ENCODE measurements at regions not wholly inside any gene's neighbourhood (a gene's known extent, or its start where the extent isn't known, plus 50 kb on each side); places are given as distances from the start of the nearest gene placed in this dataset.

- no peak for TF ChIP-seq CTCF (IDR thresholded peaks at IDR 0.05; ENCODE audit: low read depth, low read length, missing control alignments)
- no peak overlapping the region for H3K4me3 ChIP-seq (replicated peaks; ENCODE audit: low read depth, low read length)
- no peak for DNase-seq (ENCODE audit: extremely low read depth, low read depth)
Measured at GRCh38 chr16:54706406-54706805, 224.3 kb upstream of the IRX5 start.

GRCh38 chr16:54703339-54703738 is 227.3 kb upstream of the IRX5 start:
- no peak for DNase-seq (ENCODE audit: extremely low read depth, low read depth)
- no peak overlapping the region for H3K4me3 ChIP-seq (replicated peaks; ENCODE audit: low read depth, low read length)
- no peak for TF ChIP-seq CTCF (IDR thresholded peaks at IDR 0.05; ENCODE audit: low read depth, low read length, missing control alignments)

- no peak for TF ChIP-seq CTCF (IDR thresholded peaks at IDR 0.05; ENCODE audit: low read depth, low read length, missing control alignments)
- DNase-seq (ENCODE audit: extremely low read depth, low read depth): no peak
Measured at GRCh38 chr16:54699656-54700055, 231.0 kb upstream of the IRX5 start.

GRCh38 chr16:54697677-54698076 is 233.0 kb upstream of the IRX5 start:
- no peak for TF ChIP-seq CTCF (IDR thresholded peaks at IDR 0.05; ENCODE audit: low read depth, low read length, missing control alignments)
- no peak overlapping the region for H3K4me3 ChIP-seq (replicated peaks; ENCODE audit: low read depth, low read length)
- DNase-seq (ENCODE audit: extremely low read depth, low read depth): no peak

More at GRCh38 chr16:54699656-54700055, 231.0 kb upstream of the IRX5 start:
- no peak overlapping the region for H3K4me3 ChIP-seq (replicated peaks; ENCODE audit: low read depth, low read length)

GRCh38 chr16:54696970-54697369 is 233.7 kb upstream of the IRX5 start:
- no peak for DNase-seq (ENCODE audit: extremely low read depth, low read depth)
- TF ChIP-seq CTCF (IDR thresholded peaks at IDR 0.05; ENCODE audit: low read depth, low read length, missing control alignments): no peak

GRCh38 chr16:54696522-54696921 is 234.1 kb upstream of the IRX5 start:
- DNase-seq (ENCODE audit: extremely low read depth, low read depth): no peak
- no peak overlapping the region for H3K4me3 ChIP-seq (replicated peaks; ENCODE audit: low read depth, low read length)
- no peak for TF ChIP-seq CTCF (IDR thresholded peaks at IDR 0.05; ENCODE audit: low read depth, low read length, missing control alignments)

More at GRCh38 chr16:54696970-54697369, 233.7 kb upstream of the IRX5 start:
- no peak overlapping the region for H3K4me3 ChIP-seq (replicated peaks; ENCODE audit: low read depth, low read length)

- H3K4me3 ChIP-seq (replicated peaks; ENCODE audit: low read depth, low read length): no peak overlapping the region
- no peak for TF ChIP-seq CTCF (IDR thresholded peaks at IDR 0.05; ENCODE audit: low read depth, low read length, missing control alignments)
- no peak for DNase-seq (ENCODE audit: extremely low read depth, low read depth)
Measured at GRCh38 chr16:54694651-54695050, 236.0 kb upstream of the IRX5 start.

Data from HFF-Myc (cell line).